HFF-Myc (cell line): ENCODE measurements at regions not wholly inside any gene's neighbourhood (a gene's known extent, or its start where the extent isn't known, plus 50 kb on each side); places are given as distances from the start of the nearest gene placed in this dataset.

Experiments used
- DNase-seq: peaks from one replicate; pipeline ENCODE4 v3.0.0-alpha.2; 2011; ENCODE audit warnings: low read depth; ENCODE audit errors: extremely low read depth
- H3K4me3 ChIP-seq: replicated peaks from 2 replicates; pipeline ENCODE4 v1.5.1; 2011; ENCODE audit warnings: low read depth, mild to moderate bottlenecking, control low read depth, low read length
- TF ChIP-seq, protein P1 (sequence below): IDR thresholded peaks from 2 replicates; pipeline ENCODE4 v1.5.1; 2012; ENCODE audit warnings: mild to moderate bottlenecking, low read depth, low read length, control low read depth; ENCODE audit errors: missing control alignments

DNA sequence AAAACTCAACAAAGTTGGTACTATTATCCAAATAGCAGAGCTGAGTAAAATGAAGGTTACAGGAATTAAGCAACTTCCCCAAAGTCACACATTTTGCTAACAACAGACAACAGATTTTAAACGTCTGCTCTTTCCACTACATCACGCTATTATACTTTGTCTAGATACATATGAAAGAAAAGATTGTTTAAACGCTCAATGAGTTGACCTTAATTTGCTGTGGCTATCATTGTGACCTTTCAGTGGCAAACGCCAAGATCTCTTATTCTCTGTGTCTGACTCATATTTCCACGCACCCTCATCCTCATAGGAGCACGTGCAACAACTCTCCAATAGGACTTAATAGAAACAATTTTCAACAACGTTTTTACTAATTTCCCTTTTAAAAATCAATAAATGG, 540.1 kb downstream of the MAFB start:
- DNase-seq = no peak
- no peak overlapping the region for H3K4me3 ChIP-seq
- TF ChIP-seq, protein P1, sequence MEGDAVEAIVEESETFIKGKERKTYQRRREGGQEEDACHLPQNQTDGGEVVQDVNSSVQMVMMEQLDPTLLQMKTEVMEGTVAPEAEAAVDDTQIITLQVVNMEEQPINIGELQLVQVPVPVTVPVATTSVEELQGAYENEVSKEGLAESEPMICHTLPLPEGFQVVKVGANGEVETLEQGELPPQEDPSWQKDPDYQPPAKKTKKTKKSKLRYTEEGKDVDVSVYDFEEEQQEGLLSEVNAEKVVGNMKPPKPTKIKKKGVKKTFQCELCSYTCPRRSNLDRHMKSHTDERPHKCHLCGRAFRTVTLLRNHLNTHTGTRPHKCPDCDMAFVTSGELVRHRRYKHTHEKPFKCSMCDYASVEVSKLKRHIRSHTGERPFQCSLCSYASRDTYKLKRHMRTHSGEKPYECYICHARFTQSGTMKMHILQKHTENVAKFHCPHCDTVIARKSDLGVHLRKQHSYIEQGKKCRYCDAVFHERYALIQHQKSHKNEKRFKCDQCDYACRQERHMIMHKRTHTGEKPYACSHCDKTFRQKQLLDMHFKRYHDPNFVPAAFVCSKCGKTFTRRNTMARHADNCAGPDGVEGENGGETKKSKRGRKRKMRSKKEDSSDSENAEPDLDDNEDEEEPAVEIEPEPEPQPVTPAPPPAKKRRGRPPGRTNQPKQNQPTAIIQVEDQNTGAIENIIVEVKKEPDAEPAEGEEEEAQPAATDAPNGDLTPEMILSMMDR = no peak

DNA sequence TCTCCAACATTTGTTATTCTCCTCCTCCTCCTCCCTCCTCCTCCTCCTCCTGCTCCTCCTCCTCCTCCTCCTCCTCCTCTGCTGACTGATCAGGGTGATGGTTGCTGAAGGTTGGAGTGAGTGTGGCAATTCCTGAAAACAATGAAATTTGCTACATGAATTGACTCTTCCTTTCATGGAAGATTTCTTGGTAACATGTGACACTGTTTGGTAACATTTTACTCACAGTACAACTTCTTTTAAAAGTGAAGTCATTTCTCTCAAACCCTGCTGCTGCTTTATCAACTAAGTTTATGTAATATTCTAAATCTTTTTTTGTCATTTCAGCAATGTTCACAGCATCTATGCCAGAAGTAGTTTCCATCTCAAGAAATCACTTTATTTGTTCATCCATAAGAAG, 543.0 kb downstream of the MAFB start:
- DNase-seq = no peak
- H3K4me3 ChIP-seq = no peak overlapping the region
- TF ChIP-seq, protein P1 = no peak

DNA sequence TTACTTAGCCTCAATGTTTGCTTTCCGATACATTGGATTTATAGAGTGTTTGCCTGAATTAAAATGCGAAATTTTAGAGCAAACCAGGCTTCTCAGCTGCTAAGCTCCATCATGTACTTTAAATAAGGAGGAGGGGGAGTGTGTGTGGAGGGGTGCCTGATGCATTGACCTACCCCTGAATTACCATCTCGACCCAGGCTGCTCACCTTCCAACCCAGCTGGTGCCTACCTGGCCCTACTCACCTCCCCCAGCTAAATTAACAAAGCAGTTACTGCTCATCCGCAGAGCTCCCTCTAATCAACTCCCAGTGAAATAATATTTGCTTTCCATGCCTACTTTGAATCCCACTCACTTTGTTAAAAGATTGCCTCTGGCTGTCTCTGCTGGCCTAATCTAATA, 544.5 kb downstream of the MAFB start:
- H3K4me3 ChIP-seq = no peak overlapping the region
- no peak for DNase-seq
- TF ChIP-seq, protein P1 = no peak

DNA sequence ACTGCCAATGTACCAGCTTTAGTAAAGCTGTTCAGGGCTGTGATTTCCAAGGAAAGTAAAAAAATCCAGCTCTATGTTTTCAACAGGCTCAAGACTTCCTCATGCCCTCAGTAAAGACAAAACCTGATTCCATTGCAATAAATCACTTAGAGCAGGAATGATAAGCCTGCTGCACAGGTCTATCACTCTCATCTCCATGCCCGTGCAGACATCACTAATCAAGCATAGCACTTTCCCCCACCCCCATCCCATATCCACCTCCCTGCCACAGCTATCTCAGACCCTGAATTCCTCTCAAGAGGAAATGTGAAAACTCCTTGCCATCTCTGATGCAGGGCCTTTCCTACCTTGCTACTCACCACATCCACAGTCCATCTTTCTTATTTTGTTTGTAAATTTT, 554.9 kb downstream of the MAFB start:
- TF ChIP-seq, protein P1 = no peak
- DNase-seq = no peak
- H3K4me3 ChIP-seq = no peak overlapping the region

DNA sequence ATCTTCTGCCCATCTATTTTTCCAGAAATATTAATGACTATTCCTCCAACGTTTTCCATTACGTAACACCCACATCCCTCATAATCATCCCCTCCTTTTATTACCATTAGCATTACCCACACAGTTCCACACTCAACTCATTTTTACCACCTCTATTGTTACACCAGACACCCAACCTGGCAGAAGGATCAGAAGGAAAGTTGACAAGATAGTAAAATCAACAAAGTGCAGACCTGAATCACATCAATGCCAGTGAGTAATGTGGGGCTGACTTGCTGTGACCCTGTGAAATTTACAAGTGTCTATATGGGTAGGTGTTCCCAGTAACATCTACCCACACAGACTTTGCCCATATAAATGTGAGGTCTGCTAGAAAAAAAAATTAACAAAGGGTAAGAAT, 568.2 kb downstream of the MAFB start:
- TF ChIP-seq, protein P1 = no peak
- no peak for DNase-seq
- H3K4me3 ChIP-seq = no peak overlapping the region

DNA sequence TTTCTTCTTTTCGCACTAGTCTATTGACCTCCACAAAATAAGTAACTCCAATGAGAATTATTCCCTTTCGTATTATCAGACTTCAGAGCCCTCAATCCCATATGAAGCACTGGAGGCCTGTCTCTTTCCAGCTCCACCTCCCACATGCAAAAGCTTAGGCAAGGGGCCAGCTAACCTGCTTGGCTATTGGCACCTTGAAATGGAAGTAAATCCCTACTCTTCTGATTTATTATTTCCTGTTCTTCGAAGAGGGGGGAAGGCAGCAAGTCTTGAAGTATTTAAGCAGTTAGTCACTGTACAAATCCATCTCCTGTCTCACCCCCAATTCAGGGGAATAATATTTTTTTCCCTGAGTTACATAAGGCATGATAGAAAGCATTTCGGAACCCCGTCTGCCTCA, 577.8 kb downstream of the MAFB start:
- TF ChIP-seq, protein P1 = no peak
- DNase-seq = no peak
- H3K4me3 ChIP-seq = no peak overlapping the region

DNA sequence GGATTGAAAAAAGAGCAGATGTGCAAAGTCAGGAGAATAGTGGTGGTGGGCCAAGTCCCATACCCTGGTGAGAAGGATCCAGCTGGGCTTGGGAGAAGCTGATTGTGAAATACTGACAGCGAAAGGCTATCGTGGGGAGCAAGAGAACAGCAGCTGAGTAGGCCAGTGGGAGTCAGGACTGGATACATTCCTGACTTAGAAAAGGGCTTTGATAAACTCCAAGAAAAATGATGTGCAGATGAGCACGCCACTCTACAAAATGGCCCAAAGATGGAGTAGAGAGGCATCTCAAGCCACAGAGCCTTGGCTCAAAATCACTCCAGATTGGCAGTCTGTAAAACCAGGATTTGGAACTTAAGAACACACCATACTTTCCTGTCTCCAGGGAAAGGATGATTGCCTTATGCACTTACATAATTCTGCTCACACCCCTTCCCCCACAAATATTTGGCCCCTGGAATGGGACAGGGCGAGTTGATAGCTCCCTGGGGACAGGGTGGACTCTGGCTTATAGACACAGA, 578.7 kb downstream of the MAFB start:
- TF ChIP-seq, protein P1 = no peak
- H3K4me3 ChIP-seq = no peak overlapping the region
- DNase-seq = no peak
